ENCODE measurements at regions not wholly inside any gene's neighbourhood (a gene's known extent, or its start where the extent isn't known, plus 50 kb on each side); places are given as distances from the start of the nearest gene placed in this dataset.

GRCh38 chr5:89613222-89613956 lies 730.4 kb upstream of the MEF2C start:
- TF ChIP-seq CTCF (IDR thresholded peaks at IDR 0.05) (no peak), POLR2AphosphoS5 (IDR thresholded peaks at IDR 0.05) (no peak), POLR2A (IDR thresholded peaks at IDR 0.05) (no peak), EP300 (IDR thresholded peaks at IDR 0.05) (no peak)
